Activated CD8-positive, alpha-beta T cell treated with anti-CD3 and anti-CD28 coated beads for 36 hours (primary cell): ENCODE measurements at regions not wholly inside any gene's neighbourhood (a gene's known extent, or its start where the extent isn't known, plus 50 kb on each side); places are given as distances from the start of the nearest gene placed in this dataset.

Source experiments
- ATAC-seq: fragments of 200-7000 bp; cut with Tn5 transposase; one replicate; pipeline ENCODE4 v1.10.0; 2021; ENCODE audit warnings: mild to moderate bottlenecking, moderate library complexity
- CTCF ChIA-PET: fragments of 350-600 bp; sonication (Branson Sonifier 250); formaldehyde crosslinking; loops from one replicate; lab custom pipeline; 2021; ENCODE audit warnings: antibody characterized with exemption; lab: Charles Lee
- POLR2A ChIA-PET: fragments of 350-600 bp; sonication (Branson Sonifier 250); formaldehyde crosslinking; loops from one replicate; lab custom pipeline; 2021; ENCODE audit warnings: antibody characterized with exemption; lab: Charles Lee
- DNase-seq: peaks from one replicate; pipeline ENCODE4 v3.0.0-alpha.2; 2020
- H3K27ac Mint-ChIP-seq: one replicate; pipeline ENCODE4 v1.8.0; 2021; ENCODE audit warnings: mild to moderate bottlenecking, mixed read lengths
- H3K27me3 Mint-ChIP-seq: one replicate; pipeline ENCODE4 v1.8.0; 2021; ENCODE audit warnings: mixed read lengths
- H3K36me3 Mint-ChIP-seq: one replicate; pipeline ENCODE4 v1.8.0; 2021; ENCODE audit warnings: low read depth, mixed read lengths
- H3K4me1 Mint-ChIP-seq: one replicate; pipeline ENCODE4 v1.8.0; 2021; ENCODE audit warnings: low read depth, mixed read lengths
- H3K4me3 Mint-ChIP-seq: one replicate; pipeline ENCODE4 v1.8.0; 2021; ENCODE audit warnings: mild to moderate bottlenecking, moderate library complexity, mixed read lengths
- H3K9me3 Mint-ChIP-seq: one replicate; pipeline ENCODE4 v1.8.0; 2021; ENCODE audit warnings: mixed read lengths
- CTCF ChIP-seq: fragments of 200-600 bp; IDR thresholded peaks from one replicate; pipeline ENCODE4 v1.8.0; 2022; ENCODE audit warnings: antibody characterized with exemption, mild to moderate bottlenecking
- intact Hi-C: fragments of 100-400 bp; cut with micrococcal nuclease; formaldehyde crosslinking; loops from one replicate; pipeline ENCODE4 v1.10.0; 2022

GRCh38 chr2:204370172-204370718 lies 175.0 kb upstream of the PARD3B start:
- Mint-ChIP-seq H3K9me3 (no peaks in the 10 kb centered on the region), H3K27ac (no peak overlapping the region), H3K4me3 (no peak overlapping the region), H3K27me3 (peaks cover 6% of the 10 kb centered on the region), H3K4me1 (no peaks in the 10 kb centered on the region), H3K36me3 (no peaks in the 10 kb centered on the region)
- DNase-seq (no peak), ATAC-seq (no peak)
- TF ChIP-seq CTCF, result no peak
- intact Hi-C loops, result no loop called here
- ChIA-PET CTCF (no interaction called here), POLR2A (no interaction called here)

- Mint-ChIP-seq H3K27me3 (peaks cover 8% of the 10 kb centered on the region), H3K4me1 (no peaks in the 10 kb centered on the region), H3K36me3 (no peaks in the 10 kb centered on the region), H3K4me3 (no peak overlapping the region), H3K9me3 (no peaks in the 10 kb centered on the region), H3K27ac (no peak overlapping the region)
- ChIA-PET POLR2A (no interaction called here), CTCF (no interaction called here)
- ATAC-seq, result no peak
- TF ChIP-seq CTCF, result no peak
- no peak for DNase-seq
- intact Hi-C loops, result no loop called here
Observed at GRCh38 chr2:204373942-204374341, 171.3 kb upstream of the PARD3B start.

- ATAC-seq, result no peak
- Mint-ChIP-seq H3K4me3 (no peak overlapping the region), H3K4me1 (no peaks in the 10 kb centered on the region), H3K9me3 (no peaks in the 10 kb centered on the region), H3K27ac (no peak overlapping the region), H3K27me3 (peaks cover 14% of the 10 kb centered on the region), H3K36me3 (no peaks in the 10 kb centered on the region)
- POLR2A ChIA-PET, result no interaction called here
- intact Hi-C loops, result no loop called here
- no peak for DNase-seq
- CTCF ChIA-PET, result no interaction called here
- no peak for TF ChIP-seq CTCF
Observed at GRCh38 chr2:204380141-204380881, 165.0 kb upstream of the PARD3B start.

- no peaks in the 10 kb centered on the region for H3K4me1 Mint-ChIP-seq
- POLR2A ChIA-PET, result no interaction called here
- no peaks in the 10 kb centered on the region for H3K9me3 Mint-ChIP-seq
- CTCF ChIA-PET, result no interaction called here
- H3K4me3 Mint-ChIP-seq, result no peak overlapping the region
- H3K27me3 Mint-ChIP-seq, result peaks cover 12% of the 10 kb centered on the region
- DNase-seq, result no peak
- intact Hi-C loops, result no loop called here
- H3K27ac Mint-ChIP-seq, result no peak overlapping the region
- no peak for TF ChIP-seq CTCF
- H3K36me3 Mint-ChIP-seq, result no peaks in the 10 kb centered on the region
- no peak for ATAC-seq
Observed at GRCh38 chr2:204386668-204387067, 158.6 kb upstream of the PARD3B start.

GRCh38 chr2:204389120-204389519 lies 156.2 kb upstream of the PARD3B start:
- Mint-ChIP-seq H3K27ac (no peak overlapping the region), H3K36me3 (no peaks in the 10 kb centered on the region), H3K4me1 (no peaks in the 10 kb centered on the region), H3K27me3 (peaks cover 9% of the 10 kb centered on the region), H3K4me3 (no peak overlapping the region), H3K9me3 (no peaks in the 10 kb centered on the region)
- ChIA-PET CTCF (no interaction called here), POLR2A (no interaction called here)
- intact Hi-C loops, result no loop called here
- no peak for DNase-seq
- no peak for ATAC-seq
- TF ChIP-seq CTCF, result no peak
